Caco-2 (cell line): ENCODE measurements at regions not wholly inside any gene's neighbourhood (a gene's known extent, or its start where the extent isn't known, plus 50 kb on each side); places are given as distances from the start of the nearest gene placed in this dataset.

Source experiments
- BruUV-seq: library from RNA; stranded (reverse); fragments of 400-500 nt; replicated peaks from 2 replicates; lab custom pipeline; 2021; lab: Mats Ljungman, UMichigan
- CTCF ChIA-PET: fragments of 300-600 bp; sonication (Branson Sonifier 250); formaldehyde crosslinking; loops from one replicate; lab custom pipeline; 2022; ENCODE audit warnings: antibody characterized with exemption; lab: Charles Lee
- POLR2A ChIA-PET: fragments of 300-600 bp; sonication (Branson Sonifier 250); formaldehyde crosslinking; loops from one replicate; lab custom pipeline; 2022; ENCODE audit warnings: antibody characterized with exemption; lab: Charles Lee
- DNase-seq, 2 experiments: peaks; one replicate each; pipeline versions ENCODE4 v3.0.0 to v3.0.0-alpha.2; 2020 to 2022
- H3K27me3 ChIP-seq: replicated peaks from 2 replicates; pipeline ENCODE4 v1.6.0; 2011; ENCODE audit warnings: low read length; ENCODE audit not compliant: control insufficient read depth, insufficient read depth
- H3K36me3 ChIP-seq: 2 replicates; pipeline ENCODE4 v1.5.1; 2011; ENCODE audit warnings: low read length; ENCODE audit not compliant: control insufficient read depth, insufficient read depth
- H3K4me1 ChIP-seq: fragments of 250-450 bp; sonication (Bioruptor Pico); 2 replicates; pipeline ENCODE4 v1.5.1; 2020; ENCODE audit warnings: mild to moderate bottlenecking
- H3K4me3 ChIP-seq: 2 replicates; pipeline ENCODE4 v1.5.1; 2011; ENCODE audit warnings: low read depth, mild to moderate bottlenecking, control low read depth, low read length
- H3K9me3 ChIP-seq: fragments of 250-450 bp; sonication (Bioruptor Pico); 2 replicates; pipeline ENCODE4 v1.5.1; 2020; ENCODE audit warnings: mild to moderate bottlenecking, moderate library complexity
- H3K27ac Mint-ChIP-seq: one replicate; pipeline ENCODE4 v1.8.0; 2022; ENCODE audit warnings: mixed read lengths; ENCODE audit not compliant: unreplicated experiment
- H3K27me3 Mint-ChIP-seq: one replicate; pipeline ENCODE4 v1.8.0; 2022; ENCODE audit warnings: mixed read lengths; ENCODE audit not compliant: insufficient read depth, unreplicated experiment
- H3K36me3 Mint-ChIP-seq: one replicate; pipeline ENCODE4 v1.8.0; 2022; ENCODE audit warnings: mild to moderate bottlenecking, mixed read lengths; ENCODE audit not compliant: insufficient read depth, unreplicated experiment
- H3K4me1 Mint-ChIP-seq: one replicate; pipeline ENCODE4 v1.8.0; 2022; ENCODE audit warnings: low read depth, mixed read lengths; ENCODE audit not compliant: unreplicated experiment
- H3K4me3 Mint-ChIP-seq: one replicate; pipeline ENCODE4 v1.8.0; 2022; ENCODE audit warnings: mild to moderate bottlenecking, moderate library complexity, mixed read lengths; ENCODE audit not compliant: unreplicated experiment
- H3K9me3 Mint-ChIP-seq: one replicate; pipeline ENCODE4 v1.8.0; 2022; ENCODE audit warnings: mixed read lengths; ENCODE audit not compliant: unreplicated experiment
- intact Hi-C: fragments of 100-400 bp; cut with micrococcal nuclease; formaldehyde crosslinking; loops from one replicate; pipeline ENCODE4 v1.10.0; 2022; ENCODE audit not compliant: unreplicated experiment
- TF ChIP-seq, protein P1 (sequence below), 2 experiments: fragments of 200-600 bp in 1 of 2; IDR thresholded peaks; 1 replicate in 1 of 2; 2 replicates in 1 of 2; pipeline versions ENCODE4 v1.5.1 to v1.8.0; 2011 to 2022; ENCODE audit warnings: antibody characterized with exemption in 1 of 2, control low read depth in 1 of 2, inconsistent platforms in 1 of 2, low read depth in 1 of 2, low read length in 1 of 2, mild to moderate bottlenecking in 1 of 2, moderate library complexity in 1 of 2; ENCODE audit not compliant: insufficient read depth in 1 of 2, severe bottlenecking in 1 of 2, unreplicated experiment in 1 of 2

DNA sequence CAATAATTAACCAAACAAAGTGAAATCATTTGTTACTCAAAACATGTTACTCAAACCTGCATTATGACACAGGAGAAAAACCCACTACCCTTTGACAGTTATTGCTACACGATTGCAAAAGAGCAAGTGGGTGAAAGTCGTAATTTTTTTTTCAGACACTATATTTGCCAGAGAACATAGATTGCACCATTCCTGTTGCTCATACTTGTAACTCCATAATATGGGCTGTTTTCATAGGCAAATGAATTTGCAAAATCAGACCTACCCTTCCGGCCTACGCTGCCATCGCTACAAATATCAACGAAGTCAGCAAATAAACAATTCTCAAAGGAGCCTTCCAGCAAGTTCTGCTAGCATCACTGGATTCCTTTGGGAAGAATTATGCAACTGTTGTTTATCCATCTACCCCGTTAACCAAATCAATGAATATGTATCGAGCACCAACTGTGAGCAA lies 396.5 kb downstream of the IRS2 start:
- Mint-ChIP-seq H3K36me3 (no peaks in the 10 kb centered on the region), H3K4me1 (no peaks in the 10 kb centered on the region), H3K9me3 (no peaks in the 10 kb centered on the region), H3K4me3 (no peak overlapping the region), H3K27me3 (no peaks in the 10 kb centered on the region), H3K27ac (no peak overlapping the region)
- H3K27me3 ChIP-seq, result no peaks in the 10 kb centered on the region
- no peaks in the 10 kb centered on the region for H3K9me3 ChIP-seq
- no TSS peak for BruUV-seq
- intact Hi-C loops, result no loop called here
- H3K4me1 ChIP-seq, result no peaks in the 10 kb centered on the region
- DNase-seq, result no peak
- no peaks in the 10 kb centered on the region; the same call in 1 of the 2 replicates for H3K36me3 ChIP-seq
- TF ChIP-seq, protein P1, sequence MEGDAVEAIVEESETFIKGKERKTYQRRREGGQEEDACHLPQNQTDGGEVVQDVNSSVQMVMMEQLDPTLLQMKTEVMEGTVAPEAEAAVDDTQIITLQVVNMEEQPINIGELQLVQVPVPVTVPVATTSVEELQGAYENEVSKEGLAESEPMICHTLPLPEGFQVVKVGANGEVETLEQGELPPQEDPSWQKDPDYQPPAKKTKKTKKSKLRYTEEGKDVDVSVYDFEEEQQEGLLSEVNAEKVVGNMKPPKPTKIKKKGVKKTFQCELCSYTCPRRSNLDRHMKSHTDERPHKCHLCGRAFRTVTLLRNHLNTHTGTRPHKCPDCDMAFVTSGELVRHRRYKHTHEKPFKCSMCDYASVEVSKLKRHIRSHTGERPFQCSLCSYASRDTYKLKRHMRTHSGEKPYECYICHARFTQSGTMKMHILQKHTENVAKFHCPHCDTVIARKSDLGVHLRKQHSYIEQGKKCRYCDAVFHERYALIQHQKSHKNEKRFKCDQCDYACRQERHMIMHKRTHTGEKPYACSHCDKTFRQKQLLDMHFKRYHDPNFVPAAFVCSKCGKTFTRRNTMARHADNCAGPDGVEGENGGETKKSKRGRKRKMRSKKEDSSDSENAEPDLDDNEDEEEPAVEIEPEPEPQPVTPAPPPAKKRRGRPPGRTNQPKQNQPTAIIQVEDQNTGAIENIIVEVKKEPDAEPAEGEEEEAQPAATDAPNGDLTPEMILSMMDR (IDR thresholded peaks at IDR 0.05; ENCODE audit: insufficient read depth in 1 of 2, low read depth in 1 of 2, low read length in 1 of 2, severe bottlenecking in 1 of 2, unreplicated experiment in 1 of 2), result no peak
- CTCF ChIA-PET, result no interaction called here
- no peak overlapping the region for H3K4me3 ChIP-seq
- POLR2A ChIA-PET, result no interaction called here

DNA sequence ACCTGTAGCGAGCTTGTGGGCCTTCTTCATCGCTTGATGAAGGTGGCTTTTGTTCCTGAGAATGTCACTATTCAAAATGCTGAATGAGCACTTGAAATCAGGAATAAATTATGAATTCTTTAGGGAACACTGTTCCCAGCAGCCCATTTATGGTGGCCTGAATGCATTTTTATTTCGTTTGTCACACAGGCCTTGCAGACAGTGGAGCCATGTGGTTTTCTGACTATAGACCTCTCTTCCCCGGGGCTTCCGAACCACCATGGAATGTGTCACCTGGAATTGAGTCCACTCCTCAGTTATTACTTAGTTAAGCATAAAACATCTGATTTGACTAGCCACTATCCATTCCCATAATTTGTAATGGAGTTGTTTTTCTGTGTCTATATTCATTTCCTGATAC lies 396.9 kb downstream of the IRS2 start:
- no TSS peak for BruUV-seq
- Mint-ChIP-seq H3K4me1 (no peaks in the 10 kb centered on the region), H3K9me3 (no peaks in the 10 kb centered on the region), H3K36me3 (no peaks in the 10 kb centered on the region), H3K27ac (no peak overlapping the region), H3K27me3 (no peaks in the 10 kb centered on the region), H3K4me3 (no peak overlapping the region)
- no peak overlapping the region for H3K4me3 ChIP-seq
- no peak for DNase-seq
- TF ChIP-seq, protein P1 (IDR thresholded peaks at IDR 0.05; ENCODE audit: insufficient read depth in 1 of 2, low read depth in 1 of 2, low read length in 1 of 2, severe bottlenecking in 1 of 2, unreplicated experiment in 1 of 2), result no peak
- intact Hi-C loops, result no loop called here
- H3K4me1 ChIP-seq, result no peaks in the 10 kb centered on the region
- H3K27me3 ChIP-seq, result no peaks in the 10 kb centered on the region
- H3K9me3 ChIP-seq, result no peaks in the 10 kb centered on the region
- H3K36me3 ChIP-seq, result no peaks in the 10 kb centered on the region
- ChIA-PET CTCF (no interaction called here), POLR2A (no interaction called here)

DNA sequence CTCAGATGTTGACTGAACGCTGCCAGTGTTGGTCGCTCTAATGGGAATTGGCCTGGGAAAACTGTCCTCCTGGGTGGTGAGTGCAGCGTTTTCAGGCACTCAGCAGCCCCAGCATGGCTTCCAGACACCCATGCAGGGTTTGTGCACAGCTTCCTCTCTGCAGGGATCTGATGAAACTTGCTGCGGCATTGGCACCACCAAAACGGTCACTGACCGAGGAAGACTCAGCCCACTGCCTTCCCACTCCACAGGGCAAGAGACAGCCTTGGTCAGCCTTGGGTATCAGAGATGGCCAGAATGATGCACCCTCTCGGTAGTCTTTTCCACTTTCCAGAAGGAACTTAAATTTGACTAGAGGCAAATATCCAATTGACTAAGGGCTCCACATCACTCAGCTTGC lies 398.9 kb downstream of the IRS2 start:
- H3K27me3 ChIP-seq, result no peaks in the 10 kb centered on the region
- TF ChIP-seq, protein P1 (IDR thresholded peaks at IDR 0.05; ENCODE audit: insufficient read depth in 1 of 2, low read depth in 1 of 2, low read length in 1 of 2, severe bottlenecking in 1 of 2, unreplicated experiment in 1 of 2), result no peak
- ChIA-PET POLR2A (no interaction called here), CTCF (no interaction called here)
- H3K27ac Mint-ChIP-seq, result no peak overlapping the region
- no peaks in the 10 kb centered on the region for H3K4me1 Mint-ChIP-seq
- H3K9me3 Mint-ChIP-seq, result no peaks in the 10 kb centered on the region
- no peaks in the 10 kb centered on the region for H3K27me3 Mint-ChIP-seq
- no peaks in the 10 kb centered on the region for H3K36me3 Mint-ChIP-seq
- no peak for DNase-seq
- no peak overlapping the region for H3K4me3 ChIP-seq
- H3K4me3 Mint-ChIP-seq, result no peak overlapping the region
- no peaks in the 10 kb centered on the region for H3K9me3 ChIP-seq
- intact Hi-C loops, result no loop called here
- no peaks in the 10 kb centered on the region for H3K36me3 ChIP-seq
- H3K4me1 ChIP-seq, result no peaks in the 10 kb centered on the region
- no TSS peak for BruUV-seq
